ENCODE measurements at regions not wholly inside any gene's neighbourhood (a gene's known extent, or its start where the extent isn't known, plus 50 kb on each side); places are given as distances from the start of the nearest gene placed in this dataset.

GRCh38 chr5:157913575-157913974 is 54.6 kb upstream of the CLINT1 start:
- DNase-seq (ENCODE audit: low spot score): no peak

GRCh38 chr5:157912621-157913325 is 53.8 kb upstream of the CLINT1 start:
- no peak for DNase-seq (ENCODE audit: low spot score)

GRCh38 chr5:157911568-157911967 is 52.6 kb upstream of the CLINT1 start:
- no peak for DNase-seq (ENCODE audit: low spot score)
